ENCODE measurements at regions not wholly inside any gene's neighbourhood (a gene's known extent, or its start where the extent isn't known, plus 50 kb on each side); places are given as distances from the start of the nearest gene placed in this dataset.

DNA sequence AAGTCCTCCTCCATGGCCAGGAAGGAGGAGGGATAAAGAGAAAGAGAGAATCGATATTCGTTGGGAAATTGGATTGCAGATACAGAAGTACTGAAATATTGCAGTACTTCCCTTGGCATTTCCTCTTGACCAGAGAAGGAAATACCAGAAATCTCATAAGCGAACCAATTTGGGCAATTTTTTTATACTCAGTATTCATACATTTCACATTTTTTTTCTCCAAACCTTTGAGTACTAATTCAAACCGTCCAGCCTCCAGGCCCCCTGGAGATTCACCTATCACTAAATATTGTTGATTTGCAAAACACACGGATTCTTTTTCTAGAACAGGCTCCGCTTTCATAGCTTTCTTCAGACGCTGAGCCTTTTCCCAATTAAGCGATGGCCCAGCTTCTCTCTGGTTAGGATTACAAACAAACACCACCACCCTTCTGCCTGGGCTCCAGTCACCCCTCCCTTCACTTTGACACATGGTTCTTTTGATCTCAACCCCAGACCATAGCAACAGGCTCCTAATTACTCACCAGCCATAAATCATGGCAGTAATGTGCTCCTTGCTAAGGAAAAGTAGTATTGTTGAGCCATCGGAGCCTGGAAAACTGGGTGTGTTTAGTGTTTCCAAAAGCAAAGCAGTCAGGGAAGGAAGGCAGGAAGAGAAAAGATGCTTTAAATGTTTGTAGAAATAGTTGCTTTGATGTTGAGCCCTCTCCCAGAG, 138.4 kb upstream of the CCDC68 start:
- Histone ChIP-seq H3K27me3 (ENCODE audit: control insufficient read depth in 3 of 3, insufficient read depth in 3 of 3, low read length in 3 of 3) (no peaks in the 10 kb centered on the region), H3K27ac (ENCODE audit: low read depth, low read length) (no peak overlapping the region), H3K9ac (ENCODE audit: low read depth in 1 of 3, low read length in 3 of 3) (no peak overlapping the region), H3K36me3 (ENCODE audit: control insufficient read depth in 3 of 3, insufficient read depth in 3 of 3, low read length in 3 of 3) (no peaks in the 10 kb centered on the region), H3K9me3 (ENCODE audit: control insufficient read depth in 3 of 3, low read length in 3 of 3) (no peaks in the 10 kb centered on the region), H3K4me3 (ENCODE audit: low read length in 3 of 3) (no peak overlapping the region), H3K4me1 (ENCODE audit: control insufficient read depth in 3 of 3, insufficient read depth in 3 of 3, low read length in 3 of 3) (peaks cover 0 to 3% (median 0%) of the 10 kb centered on the region in 3 donors)

DNA sequence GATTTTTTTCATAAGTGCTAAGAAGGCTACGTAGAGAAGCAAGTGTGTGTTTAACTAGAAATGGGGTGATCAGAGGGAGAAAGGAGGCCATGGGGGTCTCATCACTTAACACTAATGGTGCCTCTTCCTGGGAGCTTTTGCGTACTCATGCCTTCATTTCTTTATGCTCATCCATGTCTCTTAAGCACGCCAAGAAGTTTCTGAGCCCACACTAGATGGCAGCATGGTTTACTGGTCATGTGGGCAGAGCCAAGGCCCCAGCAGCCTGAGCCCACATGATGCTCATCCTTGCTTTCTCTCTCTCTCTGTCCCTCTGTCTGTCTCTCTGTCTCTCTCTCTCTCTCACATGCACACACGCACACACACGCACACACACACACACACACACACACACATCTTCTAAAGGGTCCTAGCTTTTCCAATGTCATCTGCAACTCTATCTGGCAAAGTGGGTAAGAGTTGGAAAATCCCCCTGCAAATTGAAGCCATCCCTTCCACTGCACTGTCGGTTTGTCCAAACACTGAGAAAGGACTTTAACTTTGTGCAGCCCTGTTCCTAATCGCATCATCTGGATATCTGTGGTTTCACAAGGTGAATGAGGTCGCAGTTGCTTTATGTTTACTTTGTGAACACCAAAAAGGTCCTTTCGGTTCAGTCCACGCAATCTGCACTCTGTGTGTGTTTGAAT, 137.1 kb upstream of the CCDC68 start:
- H3K9ac ChIP-seq (ENCODE audit: low read depth in 1 of 3, low read length in 3 of 3) = no peak overlapping the region
- no peak overlapping the region for H3K27ac ChIP-seq (ENCODE audit: low read depth, low read length)
- H3K4me3 ChIP-seq (ENCODE audit: low read length in 3 of 3) = no peak overlapping the region
- H3K4me1 ChIP-seq (ENCODE audit: control insufficient read depth in 3 of 3, insufficient read depth in 3 of 3, low read length in 3 of 3) = peaks cover 0 to 3% (median 0%) of the 10 kb centered on the region in 3 donors
- H3K9me3 ChIP-seq (ENCODE audit: control insufficient read depth in 3 of 3, low read length in 3 of 3) = no peaks in the 10 kb centered on the region
- no peaks in the 10 kb centered on the region for H3K27me3 ChIP-seq (ENCODE audit: control insufficient read depth in 3 of 3, insufficient read depth in 3 of 3, low read length in 3 of 3)
- no peaks in the 10 kb centered on the region for H3K36me3 ChIP-seq (ENCODE audit: control insufficient read depth in 3 of 3, insufficient read depth in 3 of 3, low read length in 3 of 3)

DNA sequence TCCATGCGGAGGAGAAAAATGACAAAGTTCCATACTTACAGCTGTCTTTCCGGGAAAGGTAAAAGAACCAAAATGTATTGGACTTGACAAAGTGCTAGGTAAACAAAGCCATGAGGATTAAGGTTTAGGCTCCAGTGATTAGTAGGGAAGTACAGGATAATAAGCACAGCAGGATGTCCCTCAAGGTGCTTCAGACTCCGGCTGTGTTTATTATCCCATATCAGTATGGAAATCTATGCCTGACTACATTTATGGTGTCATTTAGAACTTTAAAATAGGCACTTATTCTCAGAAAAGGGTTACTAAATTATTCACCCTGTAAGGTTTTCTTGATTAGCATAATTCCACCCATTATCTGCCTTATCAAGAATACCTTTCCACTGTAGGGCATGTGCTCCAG, 136.3 kb upstream of the CCDC68 start:
- Histone ChIP-seq H3K9ac (ENCODE audit: low read depth in 1 of 3, low read length in 3 of 3) (no peak overlapping the region), H3K9me3 (ENCODE audit: control insufficient read depth in 3 of 3, low read length in 3 of 3) (no peaks in the 10 kb centered on the region), H3K36me3 (ENCODE audit: control insufficient read depth in 3 of 3, insufficient read depth in 3 of 3, low read length in 3 of 3) (no peaks in the 10 kb centered on the region), H3K27ac (ENCODE audit: low read depth, low read length) (no peak overlapping the region), H3K4me1 (ENCODE audit: control insufficient read depth in 3 of 3, insufficient read depth in 3 of 3, low read length in 3 of 3) (peaks cover 0 to 3% (median 0%) of the 10 kb centered on the region in 3 donors), H3K27me3 (ENCODE audit: control insufficient read depth in 3 of 3, insufficient read depth in 3 of 3, low read length in 3 of 3) (no peaks in the 10 kb centered on the region), H3K4me3 (ENCODE audit: low read length in 3 of 3) (no peak overlapping the region)

DNA sequence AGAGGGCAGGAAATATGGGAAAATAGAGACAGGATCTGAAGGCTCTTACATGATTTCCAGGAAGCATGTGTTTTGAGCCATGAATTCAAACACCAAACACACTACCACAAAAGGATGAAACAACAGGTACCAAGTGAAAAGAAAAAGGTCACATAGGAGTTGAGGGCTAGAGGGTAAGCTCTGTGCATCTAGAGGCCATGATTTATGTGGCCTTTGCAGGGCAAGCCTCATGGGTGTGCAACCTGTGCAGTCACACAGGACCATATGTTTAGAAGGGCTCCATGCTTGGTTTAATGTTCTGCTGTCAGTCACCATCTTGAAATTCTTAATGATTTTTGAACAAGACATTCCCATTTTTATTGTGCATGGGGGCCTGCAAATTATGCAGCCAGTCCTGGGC, 134.5 kb upstream of the CCDC68 start:
- Histone ChIP-seq H3K4me3 (ENCODE audit: low read length in 3 of 3) (no peak overlapping the region), H3K27ac (ENCODE audit: low read depth, low read length) (no peak overlapping the region), H3K9ac (ENCODE audit: low read depth in 1 of 3, low read length in 3 of 3) (no peak overlapping the region), H3K27me3 (ENCODE audit: control insufficient read depth in 3 of 3, insufficient read depth in 3 of 3, low read length in 3 of 3) (no peaks in the 10 kb centered on the region), H3K36me3 (ENCODE audit: control insufficient read depth in 3 of 3, insufficient read depth in 3 of 3, low read length in 3 of 3) (no peaks in the 10 kb centered on the region), H3K9me3 (ENCODE audit: control insufficient read depth in 3 of 3, low read length in 3 of 3) (no peaks in the 10 kb centered on the region), H3K4me1 (ENCODE audit: control insufficient read depth in 3 of 3, insufficient read depth in 3 of 3, low read length in 3 of 3) (peaks cover 0 to 3% (median 0%) of the 10 kb centered on the region in 3 donors)

DNA sequence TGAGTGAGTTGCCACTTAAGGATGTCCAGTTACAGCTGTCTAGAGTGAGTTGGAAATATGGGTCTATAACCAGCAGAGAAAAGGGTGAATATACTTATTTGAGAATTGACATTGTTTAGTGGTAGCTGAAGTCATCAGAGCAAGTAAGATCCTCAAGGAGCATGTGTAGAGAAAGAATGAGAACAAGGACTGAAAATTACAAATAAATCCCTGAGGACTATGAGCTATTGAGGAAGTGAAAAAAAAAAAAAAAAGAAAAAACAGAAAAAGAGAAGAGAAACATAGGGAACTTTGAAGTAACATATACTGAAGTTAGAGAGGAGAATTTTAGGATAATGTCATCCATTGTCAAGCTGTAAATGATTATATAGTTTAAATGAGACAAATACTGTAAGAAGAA, 134.0 kb upstream of the CCDC68 start:
- Histone ChIP-seq H3K9ac (ENCODE audit: low read depth in 1 of 3, low read length in 3 of 3) (no peak overlapping the region), H3K4me3 (ENCODE audit: low read length in 3 of 3) (no peak overlapping the region), H3K27ac (ENCODE audit: low read depth, low read length) (no peak overlapping the region), H3K9me3 (ENCODE audit: control insufficient read depth in 3 of 3, low read length in 3 of 3) (no peaks in the 10 kb centered on the region), H3K36me3 (ENCODE audit: control insufficient read depth in 3 of 3, insufficient read depth in 3 of 3, low read length in 3 of 3) (no peaks in the 10 kb centered on the region), H3K27me3 (ENCODE audit: control insufficient read depth in 3 of 3, insufficient read depth in 3 of 3, low read length in 3 of 3) (no peaks in the 10 kb centered on the region), H3K4me1 (ENCODE audit: control insufficient read depth in 3 of 3, insufficient read depth in 3 of 3, low read length in 3 of 3) (peaks cover 0 to 3% (median 0%) of the 10 kb centered on the region in 3 donors)

DNA sequence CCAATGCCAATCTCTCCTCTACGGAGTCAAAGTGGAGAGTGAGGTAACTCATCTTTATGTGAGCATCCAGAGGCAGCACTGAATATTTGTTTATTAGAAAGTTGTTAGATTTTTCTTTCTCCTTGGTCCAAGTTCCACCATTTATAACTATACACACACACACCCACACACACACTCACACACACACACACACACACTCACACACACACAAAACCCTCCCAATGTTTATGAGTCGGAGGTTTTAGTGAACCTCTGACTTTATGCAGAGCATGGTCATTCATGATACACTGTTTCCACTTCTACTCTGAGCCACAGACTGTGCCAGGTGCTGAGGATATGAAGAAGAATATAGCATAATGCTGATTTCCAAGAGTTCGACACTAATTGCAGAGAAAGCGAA, 132.9 kb upstream of the CCDC68 start:
- H3K4me1 ChIP-seq (ENCODE audit: control insufficient read depth in 3 of 3, insufficient read depth in 3 of 3, low read length in 3 of 3) = peaks cover 0 to 3% (median 0%) of the 10 kb centered on the region in 3 donors
- H3K27ac ChIP-seq (ENCODE audit: low read depth, low read length) = no peak overlapping the region
- H3K9ac ChIP-seq (ENCODE audit: low read depth in 1 of 3, low read length in 3 of 3) = no peak overlapping the region

DNA sequence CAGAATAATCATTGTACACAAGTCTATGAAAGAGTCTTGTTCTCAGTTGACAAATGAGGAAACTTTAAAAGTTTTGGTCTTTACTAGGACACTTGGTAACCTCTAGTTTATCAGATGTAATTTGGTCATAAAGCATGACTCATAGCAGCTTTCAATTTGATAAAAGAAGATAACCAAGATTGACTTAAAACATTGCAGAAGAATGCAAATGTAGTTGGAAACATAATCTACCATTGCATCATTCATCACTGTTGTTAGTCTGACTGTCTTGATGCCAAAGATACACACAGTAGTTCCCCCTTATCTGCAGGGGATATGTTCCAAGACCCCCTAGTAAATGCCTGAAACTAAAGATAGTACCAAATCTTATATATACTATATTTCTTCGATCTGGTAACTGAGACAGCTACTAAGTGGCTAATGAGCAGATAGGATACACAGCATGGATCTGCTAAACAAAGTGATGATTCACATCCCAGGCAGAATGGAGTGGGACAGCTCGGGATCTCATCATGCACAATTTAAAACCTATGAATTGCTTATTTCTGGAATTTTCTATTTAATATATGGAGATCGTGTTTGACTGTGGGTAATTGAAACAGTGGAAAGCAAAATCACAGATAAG, 131.4 kb upstream of the CCDC68 start:
- H3K27ac ChIP-seq (ENCODE audit: low read depth, low read length) = no peak overlapping the region
- no peak overlapping the region for H3K4me3 ChIP-seq (ENCODE audit: low read length in 3 of 3)
- no peaks in the 10 kb centered on the region for H3K27me3 ChIP-seq (ENCODE audit: control insufficient read depth in 3 of 3, insufficient read depth in 3 of 3, low read length in 3 of 3)
- no peak overlapping the region for H3K9ac ChIP-seq (ENCODE audit: low read depth in 1 of 3, low read length in 3 of 3)
- H3K36me3 ChIP-seq (ENCODE audit: control insufficient read depth in 3 of 3, insufficient read depth in 3 of 3, low read length in 3 of 3) = no peaks in the 10 kb centered on the region
- H3K4me1 ChIP-seq (ENCODE audit: control insufficient read depth in 3 of 3, insufficient read depth in 3 of 3, low read length in 3 of 3) = no peaks in the 10 kb centered on the region
- no peaks in the 10 kb centered on the region for H3K9me3 ChIP-seq (ENCODE audit: control insufficient read depth in 3 of 3, low read length in 3 of 3)

More for the DNA sequence above, 132.9 kb upstream of the CCDC68 start:
- H3K36me3 ChIP-seq (ENCODE audit: control insufficient read depth in 3 of 3, insufficient read depth in 3 of 3, low read length in 3 of 3) = no peaks in the 10 kb centered on the region
- H3K4me3 ChIP-seq (ENCODE audit: low read length in 3 of 3) = no peak overlapping the region
- no peaks in the 10 kb centered on the region for H3K27me3 ChIP-seq (ENCODE audit: control insufficient read depth in 3 of 3, insufficient read depth in 3 of 3, low read length in 3 of 3)
- H3K9me3 ChIP-seq (ENCODE audit: control insufficient read depth in 3 of 3, low read length in 3 of 3) = no peaks in the 10 kb centered on the region

DNA sequence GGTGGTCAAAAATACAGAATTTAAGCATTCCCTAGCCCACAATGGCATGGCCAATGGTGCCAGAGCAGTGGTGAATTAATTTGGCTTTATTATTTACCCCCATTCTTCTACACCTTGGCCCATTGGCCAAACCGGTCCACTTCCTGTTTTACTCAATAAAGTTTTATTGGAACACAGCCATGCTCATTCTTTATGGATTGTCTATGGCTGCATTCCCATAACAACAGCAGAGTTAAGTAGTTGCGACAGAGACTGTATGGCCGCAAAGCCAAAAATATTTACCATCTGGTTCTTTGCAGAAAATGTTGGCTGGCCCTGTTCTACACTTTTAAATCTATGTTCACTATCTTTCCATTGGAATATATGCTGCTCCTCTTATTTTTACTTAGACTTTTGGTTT, 130.3 kb upstream of the CCDC68 start:
- Histone ChIP-seq H3K4me1 (ENCODE audit: control insufficient read depth in 3 of 3, insufficient read depth in 3 of 3, low read length in 3 of 3) (no peaks in the 10 kb centered on the region), H3K9me3 (ENCODE audit: control insufficient read depth in 3 of 3, low read length in 3 of 3) (no peaks in the 10 kb centered on the region), H3K27ac (ENCODE audit: low read depth, low read length) (no peak overlapping the region), H3K27me3 (ENCODE audit: control insufficient read depth in 3 of 3, insufficient read depth in 3 of 3, low read length in 3 of 3) (no peaks in the 10 kb centered on the region), H3K4me3 (ENCODE audit: low read length in 3 of 3) (no peak overlapping the region), H3K36me3 (ENCODE audit: control insufficient read depth in 3 of 3, insufficient read depth in 3 of 3, low read length in 3 of 3) (no peaks in the 10 kb centered on the region), H3K9ac (ENCODE audit: low read depth in 1 of 3, low read length in 3 of 3) (no peak overlapping the region)

DNA sequence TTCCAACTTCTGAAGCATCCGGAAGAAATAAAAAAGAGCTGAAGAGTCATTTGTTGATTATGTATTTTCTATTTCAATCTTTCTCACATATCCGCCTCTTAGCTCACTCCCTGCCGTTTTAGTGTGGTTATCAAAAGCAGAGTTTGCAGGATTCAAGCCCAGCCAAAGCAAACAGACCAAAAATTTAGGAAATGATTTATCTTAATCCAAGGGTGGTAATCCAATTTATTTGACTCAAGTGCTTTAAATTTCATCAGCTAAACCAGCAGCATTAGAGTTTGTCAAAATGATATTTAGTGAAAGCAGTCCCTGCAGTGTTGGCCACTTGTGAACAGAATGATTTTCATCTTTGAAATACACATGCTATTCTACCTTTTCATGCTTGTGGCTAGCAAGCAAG, 129.3 kb upstream of the CCDC68 start:
- Histone ChIP-seq H3K9ac (ENCODE audit: low read depth in 1 of 3, low read length in 3 of 3) (no peak overlapping the region), H3K9me3 (ENCODE audit: control insufficient read depth in 3 of 3, low read length in 3 of 3) (no peaks in the 10 kb centered on the region), H3K36me3 (ENCODE audit: control insufficient read depth in 3 of 3, insufficient read depth in 3 of 3, low read length in 3 of 3) (no peaks in the 10 kb centered on the region), H3K27ac (ENCODE audit: low read depth, low read length) (no peak overlapping the region), H3K27me3 (ENCODE audit: control insufficient read depth in 3 of 3, insufficient read depth in 3 of 3, low read length in 3 of 3) (no peaks in the 10 kb centered on the region), H3K4me1 (ENCODE audit: control insufficient read depth in 3 of 3, insufficient read depth in 3 of 3, low read length in 3 of 3) (no peaks in the 10 kb centered on the region), H3K4me3 (ENCODE audit: low read length in 3 of 3) (no peak overlapping the region)

DNA sequence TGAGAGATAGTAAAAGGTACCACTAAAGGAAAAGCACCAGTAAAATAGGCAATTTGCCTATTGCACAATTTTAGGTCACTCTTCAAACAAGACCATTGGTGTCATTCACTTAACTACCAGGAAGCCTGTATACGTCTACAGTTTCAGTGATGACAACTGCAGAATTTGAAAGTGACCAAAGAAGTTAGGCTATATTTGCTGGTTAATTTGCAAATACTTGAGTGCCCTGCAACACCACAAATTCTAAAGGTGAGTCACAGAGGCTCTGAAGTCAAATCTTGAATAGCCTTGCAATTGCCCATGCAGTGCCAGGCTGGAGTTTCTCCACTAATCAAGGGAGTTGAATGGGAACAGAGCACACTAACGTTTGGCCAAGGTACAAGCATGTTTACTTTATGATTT, 128.7 kb upstream of the CCDC68 start:
- no peak overlapping the region for H3K4me3 ChIP-seq (ENCODE audit: low read length in 3 of 3)
- no peaks in the 10 kb centered on the region for H3K36me3 ChIP-seq (ENCODE audit: control insufficient read depth in 3 of 3, insufficient read depth in 3 of 3, low read length in 3 of 3)
- H3K4me1 ChIP-seq (ENCODE audit: control insufficient read depth in 3 of 3, insufficient read depth in 3 of 3, low read length in 3 of 3) = no peaks in the 10 kb centered on the region
- no peaks in the 10 kb centered on the region for H3K27me3 ChIP-seq (ENCODE audit: control insufficient read depth in 3 of 3, insufficient read depth in 3 of 3, low read length in 3 of 3)
- H3K27ac ChIP-seq (ENCODE audit: low read depth, low read length) = no peak overlapping the region
- H3K9me3 ChIP-seq (ENCODE audit: control insufficient read depth in 3 of 3, low read length in 3 of 3) = no peaks in the 10 kb centered on the region
- no peak overlapping the region for H3K9ac ChIP-seq (ENCODE audit: low read depth in 1 of 3, low read length in 3 of 3)
